Cardiac fibroblast (primary cell): ENCODE measurements at regions not wholly inside any gene's neighbourhood (a gene's known extent, or its start where the extent isn't known, plus 50 kb on each side); places are given as distances from the start of the nearest gene placed in this dataset.

Experiments
- DNase-seq, 2 donors: peaks; one replicate each; pipeline versions ENCODE4 v3.0.0 to v3.0.0-alpha.2; 2010; ENCODE audit warnings: low read depth in 2 of 2
- H3K4me3 ChIP-seq, 2 donors: replicated peaks in 1 of 2; 1 replicate in 1 of 2; 2 replicates in 1 of 2; pipeline ENCODE4 v1.5.1; 2011; ENCODE audit warnings: low read depth in 2 of 2, low read length in 2 of 2, mild to moderate bottlenecking in 2 of 2, moderate library complexity in 1 of 2
- CTCF ChIP-seq: IDR thresholded peaks from one replicate; pipeline ENCODE4 v1.5.1; 2011; ENCODE audit warnings: low read depth, mild to moderate bottlenecking, low read length, inconsistent platforms

GRCh38 chr15:95741830-95742229, 588.7 kb upstream of the NR2F2 start:
- H3K4me3 ChIP-seq, result no peak overlapping the region
- TF ChIP-seq CTCF, result no peak
- DNase-seq, result no peak

- TF ChIP-seq CTCF, result no peak
- H3K4me3 ChIP-seq, result no peak overlapping the region
- no peak for DNase-seq
These were observed 588.2 kb upstream of the NR2F2 start for GRCh38 chr15:95742256-95742655.

- DNase-seq, result peak; percentile 25 to 38
- no peak for TF ChIP-seq CTCF
- H3K4me3 ChIP-seq, result no peak overlapping the region
These were observed 587.7 kb upstream of the NR2F2 start for GRCh38 chr15:95742836-95743235.

GRCh38 chr15:95757171-95757570, 573.3 kb upstream of the NR2F2 start:
- H3K4me3 ChIP-seq, result no peak overlapping the region
- TF ChIP-seq CTCF, result no peak
- no peak for DNase-seq

- no peak for DNase-seq
- H3K4me3 ChIP-seq, result no peak overlapping the region
- no peak for TF ChIP-seq CTCF
These were observed 572.0 kb upstream of the NR2F2 start for GRCh38 chr15:95758451-95758850.

GRCh38 chr15:95758851-95759250, 571.6 kb upstream of the NR2F2 start:
- TF ChIP-seq CTCF, result no peak
- DNase-seq, result no peak
- H3K4me3 ChIP-seq, result no peak overlapping the region

GRCh38 chr15:95760508-95760907, 570.0 kb upstream of the NR2F2 start:
- H3K4me3 ChIP-seq, result no peak overlapping the region
- TF ChIP-seq CTCF, result no peak
- DNase-seq, result peak; percentile 15 to 17
